ENCODE measurements at regions not wholly inside any gene's neighbourhood (a gene's known extent, or its start where the extent isn't known, plus 50 kb on each side); places are given as distances from the start of the nearest gene placed in this dataset.
A peak's percentile ranks its signal among the peaks of the same experiment; 100 is the strongest.
"Not testable (repeated sequence)": the region's sequence is repeated elsewhere in the genome, so short reads cannot be mapped to it uniquely, and the experiment has no call there.

DNA sequence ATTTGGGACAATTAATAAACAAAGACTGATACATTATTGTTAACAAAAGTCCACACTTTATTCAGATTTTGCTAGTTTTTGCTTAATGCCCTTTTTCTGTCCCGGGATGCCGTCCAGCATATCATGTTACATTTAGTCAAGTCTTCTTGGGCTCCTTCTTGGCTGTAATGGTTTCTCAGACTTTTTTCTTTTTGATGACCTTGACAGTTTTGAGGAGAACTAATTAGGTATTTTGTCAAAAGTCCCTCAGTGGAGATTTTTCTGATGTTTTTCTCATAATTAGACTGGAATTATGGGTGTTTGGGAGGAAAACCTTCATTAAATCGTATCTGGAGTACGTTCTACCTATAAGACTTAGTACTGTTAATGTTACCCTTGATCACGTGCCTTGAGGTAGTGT, 177.2 kb downstream of the MCHR2 start:
- in situ Hi-C loops (cut with HindIII; ENCODE audit: low pct_ligation_motif_present, low sequenced_read_pairs), result no loop called here
- no peak overlapping the region for H3K27ac ChIP-seq
- H3K36me3 ChIP-seq (replicated peaks), result no peaks in the 10 kb centered on the region
- no peak overlapping the region for H3K4me3 ChIP-seq (ENCODE audit: low read depth, low read length)
- H3K27me3 ChIP-seq (replicated peaks), result no peaks in the 10 kb centered on the region
- no peak for DNase-seq
- TF ChIP-seq, protein P1, sequence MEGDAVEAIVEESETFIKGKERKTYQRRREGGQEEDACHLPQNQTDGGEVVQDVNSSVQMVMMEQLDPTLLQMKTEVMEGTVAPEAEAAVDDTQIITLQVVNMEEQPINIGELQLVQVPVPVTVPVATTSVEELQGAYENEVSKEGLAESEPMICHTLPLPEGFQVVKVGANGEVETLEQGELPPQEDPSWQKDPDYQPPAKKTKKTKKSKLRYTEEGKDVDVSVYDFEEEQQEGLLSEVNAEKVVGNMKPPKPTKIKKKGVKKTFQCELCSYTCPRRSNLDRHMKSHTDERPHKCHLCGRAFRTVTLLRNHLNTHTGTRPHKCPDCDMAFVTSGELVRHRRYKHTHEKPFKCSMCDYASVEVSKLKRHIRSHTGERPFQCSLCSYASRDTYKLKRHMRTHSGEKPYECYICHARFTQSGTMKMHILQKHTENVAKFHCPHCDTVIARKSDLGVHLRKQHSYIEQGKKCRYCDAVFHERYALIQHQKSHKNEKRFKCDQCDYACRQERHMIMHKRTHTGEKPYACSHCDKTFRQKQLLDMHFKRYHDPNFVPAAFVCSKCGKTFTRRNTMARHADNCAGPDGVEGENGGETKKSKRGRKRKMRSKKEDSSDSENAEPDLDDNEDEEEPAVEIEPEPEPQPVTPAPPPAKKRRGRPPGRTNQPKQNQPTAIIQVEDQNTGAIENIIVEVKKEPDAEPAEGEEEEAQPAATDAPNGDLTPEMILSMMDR (IDR thresholded peaks at IDR 0.05; ENCODE audit: low read depth, low read length, missing control alignments), result no peak

DNA sequence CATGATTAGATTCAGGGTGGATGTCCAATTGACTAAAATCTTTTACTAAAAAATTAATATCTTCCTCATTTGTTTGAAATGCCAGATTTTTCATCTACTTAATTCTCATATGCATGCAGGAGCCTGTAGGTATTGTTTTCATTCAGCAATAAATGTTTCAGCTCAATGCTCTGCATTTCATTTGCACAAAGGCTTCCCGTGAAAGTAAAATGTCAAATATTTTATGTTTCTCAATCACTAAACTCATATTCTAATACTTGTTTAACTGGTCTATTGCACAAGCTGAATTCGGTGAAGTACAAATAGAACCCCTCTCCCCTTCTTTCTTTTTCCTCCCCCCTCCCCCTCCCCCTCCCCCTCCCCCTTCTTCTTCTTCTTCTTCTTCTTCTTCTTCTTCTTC, 175.9 kb downstream of the MCHR2 start:
- no peak for DNase-seq
- H3K27ac ChIP-seq, result no peak overlapping the region
- no peaks in the 10 kb centered on the region for H3K36me3 ChIP-seq (replicated peaks)
- TF ChIP-seq, protein P1 (IDR thresholded peaks at IDR 0.05; ENCODE audit: low read depth, low read length, missing control alignments), result no peak
- in situ Hi-C loops (cut with HindIII; ENCODE audit: low pct_ligation_motif_present, low sequenced_read_pairs), result no loop called here
- no peaks in the 10 kb centered on the region for H3K27me3 ChIP-seq (replicated peaks)
- H3K4me3 ChIP-seq (ENCODE audit: low read depth, low read length), result no peak overlapping the region

DNA sequence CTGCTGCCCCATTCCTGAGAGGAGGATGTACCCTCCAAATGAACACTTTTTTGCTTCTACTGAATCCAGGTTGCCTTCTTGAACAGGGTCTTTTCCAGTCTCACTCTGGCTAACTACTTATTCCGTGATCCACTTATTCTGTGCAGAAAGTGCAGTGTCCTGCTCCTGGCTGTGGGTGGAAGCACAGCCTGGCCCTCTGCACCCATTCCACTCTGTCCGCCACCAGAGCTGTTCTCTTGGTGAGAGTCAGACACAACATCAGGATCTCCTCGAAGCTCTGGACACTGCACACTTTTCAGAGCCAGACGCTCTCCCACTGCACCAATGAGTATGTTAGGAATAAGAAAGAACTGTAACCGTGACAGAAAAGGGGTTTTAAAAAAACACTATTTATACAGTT, 174.2 kb downstream of the MCHR2 start:
- no peak overlapping the region for H3K4me3 ChIP-seq (ENCODE audit: low read depth, low read length)
- in situ Hi-C loops (cut with HindIII; ENCODE audit: low pct_ligation_motif_present, low sequenced_read_pairs), result no loop called here
- H3K36me3 ChIP-seq (replicated peaks), result no peaks in the 10 kb centered on the region
- no peak for DNase-seq
- no peaks in the 10 kb centered on the region for H3K27me3 ChIP-seq (replicated peaks)
- no peak overlapping the region for H3K27ac ChIP-seq
- TF ChIP-seq, protein P1 (IDR thresholded peaks at IDR 0.05; ENCODE audit: low read depth, low read length, missing control alignments), result no peak

DNA sequence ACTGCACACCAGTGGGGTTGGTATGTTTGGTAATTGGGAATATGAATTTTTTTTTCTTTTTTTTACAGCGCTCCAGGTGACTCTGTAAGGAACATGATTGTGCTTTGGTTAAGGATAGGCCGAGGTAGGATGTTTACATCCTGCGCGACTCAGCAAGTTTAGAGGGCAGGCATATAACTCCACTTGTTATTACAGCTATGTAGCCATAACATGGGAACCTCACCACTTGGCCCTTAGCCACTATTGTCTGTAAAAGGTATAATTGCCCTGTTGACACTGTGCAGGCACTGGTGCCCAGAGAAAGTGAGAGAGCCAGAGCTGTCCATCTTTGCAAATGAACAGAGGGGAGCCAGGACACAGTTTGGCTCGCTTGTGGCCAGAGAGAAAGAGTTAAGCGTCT, 172.9 kb downstream of the MCHR2 start:
- Histone ChIP-seq H3K36me3 (replicated peaks) (no peaks in the 10 kb centered on the region), H3K4me3 (ENCODE audit: low read depth, low read length) (no peak overlapping the region), H3K27me3 (replicated peaks) (no peaks in the 10 kb centered on the region), H3K27ac (no peak overlapping the region)
- in situ Hi-C loops (cut with HindIII; ENCODE audit: low pct_ligation_motif_present, low sequenced_read_pairs), result no loop called here
- TF ChIP-seq, protein P1 (IDR thresholded peaks at IDR 0.05; ENCODE audit: low read depth, low read length, missing control alignments), result no peak
- no peak for DNase-seq

DNA sequence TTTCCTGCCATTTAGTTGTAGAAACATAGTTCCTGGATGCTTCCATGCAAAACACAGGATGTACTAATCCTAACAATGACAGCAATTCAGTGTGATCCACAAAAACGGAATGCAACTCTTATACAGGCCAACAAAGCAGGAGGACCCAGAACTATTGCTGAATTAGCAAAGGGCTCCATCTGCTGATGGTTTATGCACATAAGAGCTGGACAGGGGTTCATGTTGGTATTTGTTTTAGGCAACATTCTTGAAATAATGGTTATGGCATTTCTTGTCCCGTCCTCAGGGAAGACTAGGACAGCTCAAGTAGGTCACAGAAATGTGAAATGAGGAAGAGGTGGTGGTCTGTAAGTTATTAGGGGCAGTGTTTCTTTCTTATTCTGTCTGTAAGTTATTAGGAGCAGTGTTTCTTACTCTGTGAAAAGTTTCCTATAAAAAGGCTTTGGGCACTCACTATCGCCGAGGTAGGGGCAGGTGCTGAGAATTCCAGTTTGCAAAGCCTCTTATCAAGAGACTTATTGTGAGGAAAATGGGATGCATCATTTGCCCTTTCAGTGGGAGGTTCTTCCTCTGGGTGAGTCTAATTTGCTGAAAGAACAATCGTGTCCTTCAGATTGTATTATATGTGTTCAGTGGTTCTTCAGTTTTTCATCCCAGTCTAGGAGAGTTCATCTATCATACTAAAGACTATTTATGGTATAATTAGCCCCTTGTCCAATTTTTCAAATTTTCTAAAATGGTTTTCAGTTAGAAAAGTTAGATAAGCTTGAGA, 171.1 kb downstream of the MCHR2 start:
- no peak overlapping the region for H3K27ac ChIP-seq
- H3K36me3 ChIP-seq (replicated peaks), result no peaks in the 10 kb centered on the region
- no peak overlapping the region for H3K4me3 ChIP-seq (ENCODE audit: low read depth, low read length)
- H3K27me3 ChIP-seq (replicated peaks), result no peaks in the 10 kb centered on the region
- peak; percentile 16 for DNase-seq
- in situ Hi-C loops (cut with HindIII; ENCODE audit: low pct_ligation_motif_present, low sequenced_read_pairs), result no loop called here
- TF ChIP-seq, protein P1 (IDR thresholded peaks at IDR 0.05; ENCODE audit: low read depth, low read length, missing control alignments), result peak; percentile 48

DNA sequence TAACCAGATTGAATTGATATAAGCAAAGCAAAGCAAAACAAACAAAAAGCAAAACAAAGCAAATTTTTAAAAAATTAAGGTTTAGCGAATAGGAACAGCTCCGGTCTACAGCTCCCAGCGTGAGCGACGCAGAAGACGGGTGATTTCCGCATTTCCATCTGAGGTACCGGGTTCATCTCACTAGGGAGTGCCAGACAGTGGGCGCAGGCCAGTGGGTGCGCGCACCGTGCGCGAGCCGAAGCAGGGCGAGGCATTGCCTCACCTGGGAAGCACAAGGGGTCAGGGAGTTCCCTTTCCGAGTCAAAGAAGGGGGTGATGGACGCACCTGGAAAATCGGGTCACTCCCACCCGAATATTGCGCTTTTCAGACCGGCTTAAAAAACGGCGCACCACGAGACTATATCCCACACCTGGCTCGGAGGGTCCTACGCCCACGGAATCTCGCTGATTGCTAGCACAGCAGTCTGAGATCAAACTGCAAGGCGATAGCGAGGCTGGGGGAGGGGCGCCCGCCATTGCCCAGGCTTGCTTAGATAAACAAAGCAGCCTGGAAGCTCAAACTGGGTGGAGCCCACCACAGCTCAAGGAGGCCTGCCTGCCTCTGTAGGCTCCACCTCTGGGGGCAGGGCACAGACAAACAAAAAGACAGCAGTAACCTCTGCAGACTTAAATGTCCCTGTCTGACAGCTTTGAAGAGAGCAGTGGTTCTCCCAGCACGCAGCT, 170.3 kb downstream of the MCHR2 start:
- H3K27me3 ChIP-seq (replicated peaks); H3K27ac ChIP-seq; H3K36me3 ChIP-seq (replicated peaks); DNase-seq; in situ Hi-C loops (cut with HindIII; ENCODE audit: low pct_ligation_motif_present, low sequenced_read_pairs); H3K4me3 ChIP-seq (ENCODE audit: low read depth, low read length): not testable (repeated sequence)

All from brain microvascular endothelial cell (primary cell).